DMS114 treated with DMSO at 0.1 percent for 48 hours (cell line): ENCODE measurements at regions not wholly inside any gene's neighbourhood (a gene's known extent, or its start where the extent isn't known, plus 50 kb on each side); places are given as distances from the start of the nearest gene placed in this dataset.

Source experiments
- DNase-seq: peaks from one replicate; lab custom pipeline; 2025; ENCODE audit not compliant: unreplicated experiment; lab: John Stamatoyannopoulos, UW

DNA sequence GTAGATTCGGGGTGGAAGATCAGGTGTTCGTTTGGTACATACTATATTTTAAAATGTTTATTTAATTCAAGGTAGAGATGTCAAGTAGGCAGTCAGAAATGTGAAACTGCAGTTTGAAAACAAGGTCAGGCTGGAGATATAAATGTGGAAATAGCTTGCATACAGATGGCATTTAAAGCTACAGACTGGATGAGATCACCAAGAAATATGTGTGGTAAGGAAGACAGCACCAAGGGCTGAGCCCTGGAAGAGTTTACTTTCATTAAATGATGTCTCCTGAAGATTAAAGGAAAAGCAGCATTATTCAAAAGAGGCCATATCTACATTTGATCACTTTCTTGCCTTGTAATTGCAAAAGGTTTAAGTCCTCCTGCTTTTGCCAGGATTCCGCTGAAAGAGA is 271.3 kb downstream of the PTBP2 start:
- no peak for DNase-seq

DNA sequence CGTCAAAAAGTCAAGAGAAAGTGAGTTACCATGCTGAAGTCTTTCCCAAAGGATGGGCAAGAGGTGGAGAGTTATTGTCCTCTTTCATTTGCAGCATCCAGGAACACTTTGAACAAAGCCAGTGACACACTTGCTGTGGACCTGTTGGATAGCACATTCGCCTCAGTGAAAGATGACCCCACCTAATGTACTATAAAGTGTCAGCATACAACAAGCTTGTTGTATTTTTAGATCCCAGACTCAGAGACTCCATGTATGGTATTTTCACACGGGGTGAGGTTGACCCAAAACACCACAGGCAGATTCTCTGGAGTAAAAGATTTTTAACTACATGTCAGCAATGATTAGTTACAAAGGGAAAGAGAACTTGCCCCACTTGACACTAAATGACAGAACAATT is 273.8 kb downstream of the PTBP2 start:
- DNase-seq, result no peak

GRCh38 chr1:96996001-96996400 is 274.4 kb downstream of the PTBP2 start:
- DNase-seq, result no peak

DNA sequence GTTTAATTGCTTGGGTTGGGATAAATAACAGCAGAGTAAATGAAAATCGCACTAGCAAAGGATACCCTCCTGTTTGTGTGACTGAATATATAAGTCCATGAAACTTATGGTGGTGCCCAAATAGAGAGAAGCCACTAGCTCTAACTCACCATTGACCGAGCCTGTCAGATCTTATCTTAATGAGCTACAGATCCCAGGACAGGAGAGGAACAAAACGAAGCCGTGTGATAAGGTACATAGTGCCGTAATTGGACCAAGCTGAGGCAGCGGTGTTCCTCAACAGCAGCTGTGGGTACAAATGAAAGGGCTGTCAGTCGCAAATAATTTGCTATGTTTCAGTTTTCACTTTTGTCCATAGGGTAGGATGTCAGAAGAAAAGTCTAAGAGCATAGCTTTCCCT is 276.1 kb downstream of the PTBP2 start:
- DNase-seq, result no peak

- no peak for DNase-seq
Measured at GRCh38 chr1:96998466-96998865, 276.9 kb downstream of the PTBP2 start.

GRCh38 chr1:96999191-96999590 is 277.6 kb downstream of the PTBP2 start:
- no peak for DNase-seq

- DNase-seq, result no peak
Measured at GRCh38 chr1:97004054-97004453, 282.5 kb downstream of the PTBP2 start.

GRCh38 chr1:97004743-97005142 is 283.2 kb downstream of the PTBP2 start:
- no peak for DNase-seq

GRCh38 chr1:97006044-97006661 is 284.6 kb downstream of the PTBP2 start:
- DNase-seq, result no peak

- no peak for DNase-seq
Measured at GRCh38 chr1:97007840-97008604, 286.4 kb downstream of the PTBP2 start.

GRCh38 chr1:97010566-97011264 is 289.1 kb downstream of the PTBP2 start:
- no peak for DNase-seq

- no peak for DNase-seq
Measured at GRCh38 chr1:97013136-97013535, 291.6 kb downstream of the PTBP2 start.

DNA sequence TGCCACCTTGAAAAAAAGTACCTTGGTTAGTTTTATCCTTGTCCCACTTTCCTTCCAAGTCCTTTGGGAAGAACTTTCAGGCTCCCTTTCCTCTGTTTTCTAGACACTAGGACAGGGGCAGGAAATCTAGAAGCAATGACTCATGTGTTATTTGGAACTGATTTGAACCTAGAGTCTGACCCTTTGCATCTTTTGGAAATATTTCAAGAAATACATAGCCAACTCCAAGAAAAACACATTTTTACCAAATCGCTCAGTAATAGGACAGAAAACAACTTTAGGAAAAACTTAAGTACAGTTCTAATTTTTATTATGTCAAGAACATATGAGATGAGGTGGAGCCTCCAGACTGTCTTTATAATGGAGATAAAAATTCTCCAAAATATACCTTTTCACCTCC is 292.4 kb downstream of the PTBP2 start:
- DNase-seq, result no peak

DNA sequence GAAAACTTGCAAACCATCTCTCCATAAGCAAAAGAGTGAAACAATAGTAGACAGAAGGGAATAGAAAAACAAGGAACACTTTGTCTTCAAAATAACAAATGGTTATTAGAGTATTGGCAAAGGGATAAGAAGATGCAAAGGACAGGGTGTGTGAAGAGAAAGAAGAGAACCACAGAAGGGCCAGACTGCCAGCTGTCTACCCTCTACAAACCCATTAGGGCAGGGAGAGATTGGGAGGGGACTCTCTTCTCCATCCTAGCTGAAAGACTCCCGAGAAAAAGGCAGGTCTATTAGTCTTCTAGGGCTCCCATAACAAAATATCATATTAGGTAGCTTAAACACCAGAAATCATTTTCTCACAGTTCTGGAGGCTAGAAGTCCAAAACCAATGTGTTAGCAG is 292.8 kb downstream of the PTBP2 start:
- no peak for DNase-seq

DNA sequence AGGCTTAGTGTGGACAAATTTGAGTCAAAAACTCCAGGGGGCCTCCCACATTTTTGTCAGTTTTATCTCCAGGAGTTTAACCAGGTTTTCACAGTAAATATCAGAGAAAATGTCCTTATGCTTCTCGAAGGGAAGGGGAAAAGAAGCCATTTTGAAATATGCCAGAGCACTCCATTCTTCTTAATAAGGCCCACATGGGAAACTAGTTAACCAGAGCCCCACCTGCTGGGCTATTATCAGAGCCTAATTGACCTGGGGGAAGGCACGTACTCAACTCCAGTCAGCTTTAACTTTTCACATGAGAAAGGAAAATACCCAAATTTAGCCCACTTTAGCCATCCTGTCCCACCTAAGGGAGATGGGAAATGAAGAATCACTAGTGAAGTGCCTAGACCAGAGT is 296.3 kb downstream of the PTBP2 start:
- no peak for DNase-seq
